ENCODE measurements at regions not wholly inside any gene's neighbourhood (a gene's known extent, or its start where the extent isn't known, plus 50 kb on each side); places are given as distances from the start of the nearest gene placed in this dataset.

- Histone ChIP-seq H3K27me3 (no peaks in the 10 kb centered on the region), H3K27ac (peak overlapping the region in 1 of 4 donors; percentile 10), H3K36me3 (no peaks in the 10 kb centered on the region), H3K9me3 (no peaks in the 10 kb centered on the region), H3K4me3 (no peak overlapping the region), H3K4me1 (peaks cover 0 to 14% (median 7%) of the 10 kb centered on the region in 4 donors)
- intact Hi-C loops (cut with DNase I; ENCODE audit: low total_unique reads) = no loop called here
- WGBS, 2 donors (ENCODE audit: low coverage in 1 of 2) = 66 to 79% methylated on average over 4 of the region's 4 CpGs
- no peak for TF ChIP-seq POLR2AphosphoS5 (IDR thresholded peaks at IDR 0.05)
- TF ChIP-seq CTCF (IDR thresholded peaks at IDR 0.05) = no peak
- TF ChIP-seq POLR2A (IDR thresholded peaks at IDR 0.05) = no peak
- TF ChIP-seq EP300 (IDR thresholded peaks at IDR 0.05; ENCODE audit: low read depth) = no peak
- in situ Hi-C loops (cut with MboI; ENCODE audit: low pct_ligation_motif_present in 1 of 4, low pct_unique_long_range_greater_than_20kb in 1 of 4, low sequenced_read_pairs in 3 of 4) = no loop called here
- DNase-seq = no peak
Observed at GRCh38 chr9:35549441-35549840, 55.6 kb upstream of the TESK1 start.

GRCh38 chr9:35552376-35552775 is 52.7 kb upstream of the TESK1 start:
- intact Hi-C loops (cut with DNase I; ENCODE audit: low total_unique reads) = no loop called here
- in situ Hi-C loops (cut with MboI; ENCODE audit: low pct_ligation_motif_present in 1 of 4, low pct_unique_long_range_greater_than_20kb in 1 of 4, low sequenced_read_pairs in 3 of 4) = loop anchor here (10.0 to 25.0 kb wide), 4 partner anchors 58 to 440 kb away; partner anchors contain the start of genes ATOSB (in 2 of the 4), RUSC2 (in 1 of the 4) and STOML2 (in 1 of the 4)
- TF ChIP-seq EP300 (IDR thresholded peaks at IDR 0.05; ENCODE audit: low read depth) (no peak), POLR2A (IDR thresholded peaks at IDR 0.05) (no peak), CTCF (IDR thresholded peaks at IDR 0.05) (no peak), POLR2AphosphoS5 (IDR thresholded peaks at IDR 0.05) (no peak)

GRCh38 chr9:35552837-35553236 is 52.2 kb upstream of the TESK1 start:
- Histone ChIP-seq H3K4me1 (peaks cover 0 to 14% (median 7%) of the 10 kb centered on the region in 4 donors), H3K36me3 (no peaks in the 10 kb centered on the region), H3K9me3 (no peaks in the 10 kb centered on the region), H3K27me3 (no peaks in the 10 kb centered on the region), H3K27ac (peak overlapping the region; percentile 42 to 79 (median 75)), H3K4me3 (no peak overlapping the region)
- intact Hi-C loops (cut with DNase I; ENCODE audit: low total_unique reads) (loop anchor here (1.0 kb wide), 1 partner anchor 63 kb away; the partner anchor contains the start of gene RUSC2), in situ Hi-C loops (cut with MboI; ENCODE audit: low pct_ligation_motif_present in 1 of 4, low pct_unique_long_range_greater_than_20kb in 1 of 4, low sequenced_read_pairs in 3 of 4) (loop anchor here (10.0 to 25.0 kb wide), 4 partner anchors 58 to 441 kb away; partner anchors contain the start of genes ATOSB (in 2 of the 4), RUSC2 (in 1 of the 4) and STOML2 (in 1 of the 4))
- 76 to 85% methylated on average over 2 to 3 of the region's 3 CpGs for WGBS, 2 donors (ENCODE audit: low coverage in 1 of 2)
- DNase-seq = no peak
- TF ChIP-seq POLR2A (IDR thresholded peaks at IDR 0.05) (no peak), POLR2AphosphoS5 (IDR thresholded peaks at IDR 0.05) (no peak), CTCF (IDR thresholded peaks at IDR 0.05) (no peak), EP300 (IDR thresholded peaks at IDR 0.05; ENCODE audit: low read depth) (no peak)

More at GRCh38 chr9:35552376-35552775, 52.7 kb upstream of the TESK1 start:
- no peak overlapping the region for H3K4me3 ChIP-seq
- H3K4me1 ChIP-seq = peaks cover 0 to 14% (median 7%) of the 10 kb centered on the region in 4 donors
- 81 to 86% methylated on average over 4 of the region's 4 CpGs for WGBS, 2 donors (ENCODE audit: low coverage in 1 of 2)
- H3K9me3 ChIP-seq = no peaks in the 10 kb centered on the region
- peak overlapping the region; percentile 42 to 79 (median 75) for H3K27ac ChIP-seq
- no peaks in the 10 kb centered on the region for H3K36me3 ChIP-seq
- DNase-seq = no peak
- H3K27me3 ChIP-seq = no peaks in the 10 kb centered on the region

- TF ChIP-seq POLR2AphosphoS5 (IDR thresholded peaks at IDR 0.05) (peak in 2 of 3 donors; percentile 11 to 39), EP300 (IDR thresholded peaks at IDR 0.05; ENCODE audit: low read depth) (no peak), CTCF (IDR thresholded peaks at IDR 0.05) (peak; percentile 69 to 83 (median 74))
- intact Hi-C loops (cut with DNase I; ENCODE audit: low total_unique reads) = loop anchor here (1.0 kb wide), 1 partner anchor 64 kb away; the partner anchor contains the start of gene RUSC2
- Histone ChIP-seq H3K4me3 (no peak overlapping the region), H3K27me3 (no peaks in the 10 kb centered on the region), H3K4me1 (peaks cover 0 to 11% (median 7%) of the 10 kb centered on the region in 4 donors), H3K36me3 (no peaks in the 10 kb centered on the region), H3K27ac (peak overlapping the region; percentile 42 to 79 (median 75)), H3K9me3 (no peaks in the 10 kb centered on the region)
- DNase-seq = peak; percentile 64
- 23 to 39% methylated on average over 6 to 12 of the region's 12 CpGs for WGBS, 2 donors (ENCODE audit: low coverage in 1 of 2)
- in situ Hi-C loops (cut with MboI; ENCODE audit: low pct_ligation_motif_present in 1 of 4, low pct_unique_long_range_greater_than_20kb in 1 of 4, low sequenced_read_pairs in 3 of 4) = loop anchor here (10.0 to 25.0 kb wide), 4 partner anchors 59 to 442 kb away; partner anchors contain the start of genes ATOSB (in 2 of the 4), RUSC2 (in 1 of the 4) and STOML2 (in 1 of the 4)
Observed at GRCh38 chr9:35553670-35554543, 51.2 kb upstream of the TESK1 start.
